Right lobe of liver (tissue), 4 donors: ENCODE measurements at regions not wholly inside any gene's neighbourhood (a gene's known extent, or its start where the extent isn't known, plus 50 kb on each side); places are given as distances from the start of the nearest gene placed in this dataset.

Source experiments
- CTCF ChIP-seq, 4 donors: fragments of 200-600 bp in 3 of 4; fragments of 450-650 bp in 1 of 4; IDR thresholded peaks; one replicate each; pipeline versions ENCODE4 v1.5.1 to v1.8.0; 2016 to 2022; ENCODE audit warnings: antibody characterized with exemption in 4 of 4, mild to moderate bottlenecking in 2 of 4
- POLR2A ChIP-seq: fragments of 450-650 bp; IDR thresholded peaks from one replicate; pipeline ENCODE4 v1.6.1; 2017; ENCODE audit warnings: antibody characterized with exemption, mild to moderate bottlenecking
- donor health status: DM: no; HTN: no; CAD: no.
- donor health status: DM: no; HTN: no; CAD: no.
- donor health status: DM: no; HTN: yes; CAD: no.

GRCh38 chr3:26264708-26265107 is 357.9 kb upstream of the LRRC3B start:
- TF ChIP-seq CTCF (IDR thresholded peaks at IDR 0.05) (no peak), POLR2A (no peak)
